ENCODE measurements at regions not wholly inside any gene's neighbourhood (a gene's known extent, or its start where the extent isn't known, plus 50 kb on each side); places are given as distances from the start of the nearest gene placed in this dataset.

- ChIA-PET POLR2A (no interaction called here), CTCF (interaction anchor here (1.4 to 1.6 kb wide), 2 partner anchors 18 to 97 kb away, joined by 4 read pairs; no protein-coding TSS in a partner anchor)
Measured at GRCh38 chr2:18422432-18423165, 137.9 kb downstream of the RDH14 start.

GRCh38 chr2:18413676-18414396 lies 146.6 kb downstream of the RDH14 start:
- no peak overlapping the region for H3K4me3 ChIP-seq (ENCODE audit: low read depth, low read length)
- no peaks in the 10 kb centered on the region for H3K27me3 ChIP-seq (ENCODE audit: control insufficient read depth, insufficient read depth, low read length)
- TF ChIP-seq, protein P1, sequence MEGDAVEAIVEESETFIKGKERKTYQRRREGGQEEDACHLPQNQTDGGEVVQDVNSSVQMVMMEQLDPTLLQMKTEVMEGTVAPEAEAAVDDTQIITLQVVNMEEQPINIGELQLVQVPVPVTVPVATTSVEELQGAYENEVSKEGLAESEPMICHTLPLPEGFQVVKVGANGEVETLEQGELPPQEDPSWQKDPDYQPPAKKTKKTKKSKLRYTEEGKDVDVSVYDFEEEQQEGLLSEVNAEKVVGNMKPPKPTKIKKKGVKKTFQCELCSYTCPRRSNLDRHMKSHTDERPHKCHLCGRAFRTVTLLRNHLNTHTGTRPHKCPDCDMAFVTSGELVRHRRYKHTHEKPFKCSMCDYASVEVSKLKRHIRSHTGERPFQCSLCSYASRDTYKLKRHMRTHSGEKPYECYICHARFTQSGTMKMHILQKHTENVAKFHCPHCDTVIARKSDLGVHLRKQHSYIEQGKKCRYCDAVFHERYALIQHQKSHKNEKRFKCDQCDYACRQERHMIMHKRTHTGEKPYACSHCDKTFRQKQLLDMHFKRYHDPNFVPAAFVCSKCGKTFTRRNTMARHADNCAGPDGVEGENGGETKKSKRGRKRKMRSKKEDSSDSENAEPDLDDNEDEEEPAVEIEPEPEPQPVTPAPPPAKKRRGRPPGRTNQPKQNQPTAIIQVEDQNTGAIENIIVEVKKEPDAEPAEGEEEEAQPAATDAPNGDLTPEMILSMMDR (IDR thresholded peaks at IDR 0.05; ENCODE audit: insufficient read depth, low read depth, low read length): no peak
- ChIA-PET POLR2A (no interaction called here), CTCF (interaction anchor here (0.6 to 2.4 kb wide), 2 partner anchors 10 to 28 kb away, joined by 3 to 5 read pairs; no protein-coding TSS in a partner anchor)
- H3K36me3 ChIP-seq (ENCODE audit: control insufficient read depth, insufficient read depth, low read length): no peaks in the 10 kb centered on the region
- peak; percentile 60 for DNase-seq (ENCODE audit: low read depth)

More at GRCh38 chr2:18422432-18423165, 137.9 kb downstream of the RDH14 start:
- TF ChIP-seq, protein P1 (IDR thresholded peaks at IDR 0.05; ENCODE audit: insufficient read depth, low read depth, low read length): no peak
- Histone ChIP-seq H3K27me3 (ENCODE audit: control insufficient read depth, insufficient read depth, low read length) (no peaks in the 10 kb centered on the region; the same call in 1 of the 2 replicates), H3K4me3 (ENCODE audit: low read depth, low read length) (no peak overlapping the region), H3K36me3 (ENCODE audit: control insufficient read depth, insufficient read depth, low read length) (no peaks in the 10 kb centered on the region)
- no peak for DNase-seq (ENCODE audit: low read depth)

- no peaks in the 10 kb centered on the region for H3K36me3 ChIP-seq (ENCODE audit: control insufficient read depth, insufficient read depth, low read length)
- CTCF ChIA-PET: interaction anchor here (0.6 to 2.4 kb wide), 2 partner anchors 9 to 29 kb away, joined by 3 to 5 read pairs; no protein-coding TSS in a partner anchor
- DNase-seq (ENCODE audit: low read depth): no peak
- POLR2A ChIA-PET: no interaction called here
- H3K4me3 ChIP-seq (ENCODE audit: low read depth, low read length): no peak overlapping the region
- TF ChIP-seq, protein P1 (IDR thresholded peaks at IDR 0.05; ENCODE audit: insufficient read depth, low read depth, low read length): no peak
- H3K27me3 ChIP-seq (ENCODE audit: control insufficient read depth, insufficient read depth, low read length): no peaks in the 10 kb centered on the region
Measured at GRCh38 chr2:18412980-18413675, 147.3 kb downstream of the RDH14 start.

- Histone ChIP-seq H3K4me3 (ENCODE audit: low read depth, low read length) (no peak overlapping the region), H3K36me3 (ENCODE audit: control insufficient read depth, insufficient read depth, low read length) (no peaks in the 10 kb centered on the region), H3K27me3 (ENCODE audit: control insufficient read depth, insufficient read depth, low read length) (no peaks in the 10 kb centered on the region)
- TF ChIP-seq, protein P1 (IDR thresholded peaks at IDR 0.05; ENCODE audit: insufficient read depth, low read depth, low read length): no peak
- ChIA-PET POLR2A (no interaction called here), CTCF (interaction anchor here (1.2 to 1.3 kb wide), 2 partner anchors 25 kb away, joined by 3 to 4 read pairs; no protein-coding TSS in a partner anchor)
- DNase-seq (ENCODE audit: low read depth): no peak
Measured at GRCh38 chr2:18411626-18412025, 148.8 kb downstream of the RDH14 start.

- POLR2A ChIA-PET: no interaction called here
- H3K36me3 ChIP-seq (ENCODE audit: control insufficient read depth, insufficient read depth, low read length): no peaks in the 10 kb centered on the region
- TF ChIP-seq, protein P1 (IDR thresholded peaks at IDR 0.05; ENCODE audit: insufficient read depth, low read depth, low read length): no peak
- H3K4me3 ChIP-seq (ENCODE audit: low read depth, low read length): no peak overlapping the region
- H3K27me3 ChIP-seq (ENCODE audit: control insufficient read depth, insufficient read depth, low read length): no peaks in the 10 kb centered on the region
- DNase-seq (ENCODE audit: low read depth): no peak
- CTCF ChIA-PET: interaction anchor here (0.9 kb wide), 1 partner anchor 22 kb away, joined by 3 read pairs; no protein-coding TSS in a partner anchor
Measured at GRCh38 chr2:18410543-18410942, 149.9 kb downstream of the RDH14 start.

Measured in BJ (cell line).